A172 (cell line): ENCODE measurements at regions not wholly inside any gene's neighbourhood (a gene's known extent, or its start where the extent isn't known, plus 50 kb on each side); places are given as distances from the start of the nearest gene placed in this dataset.

Experiments used
- DNase-seq: peaks from one replicate; pipeline ENCODE4 v3.0.0-alpha.2; 2015; ENCODE audit warnings: low spot score

GRCh38 chr6:169047345-169047744 is 206.3 kb downstream of the THBS2 start:
- DNase-seq: no peak

DNA sequence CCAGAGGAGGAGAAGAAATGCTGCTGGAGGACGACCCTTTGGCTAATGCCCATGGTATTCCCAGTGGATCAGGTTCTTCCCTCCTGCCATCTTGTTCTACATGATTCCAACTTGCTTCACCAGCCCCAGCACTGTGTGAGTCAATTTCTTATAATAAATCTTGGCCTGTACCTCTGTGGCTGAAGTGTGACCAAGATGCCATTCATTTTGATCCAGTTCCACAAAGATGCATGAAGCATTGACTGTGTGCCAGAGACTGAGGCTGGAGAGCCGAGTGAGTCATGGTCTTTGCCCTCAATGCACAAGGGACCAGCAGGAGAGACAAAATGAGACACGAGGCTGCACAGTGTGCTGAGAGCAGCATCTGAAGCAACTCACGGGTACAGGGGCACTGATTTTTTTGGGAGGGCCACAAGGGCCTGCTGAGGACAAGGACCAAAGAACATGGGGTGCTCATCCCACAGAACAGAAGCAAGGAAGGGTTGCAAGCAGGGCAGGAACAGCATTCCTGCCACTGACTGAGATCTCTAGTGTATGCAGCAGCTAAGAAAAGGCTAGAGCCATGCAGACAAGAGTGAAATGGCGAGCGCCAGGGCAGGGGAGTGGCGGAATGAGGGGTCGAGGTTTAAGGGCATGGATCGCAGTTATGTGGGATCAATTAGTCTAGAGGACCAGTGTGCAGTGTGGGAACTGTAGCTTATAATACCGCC is 207.0 kb downstream of the THBS2 start:
- peak; percentile 62 for DNase-seq

DNA sequence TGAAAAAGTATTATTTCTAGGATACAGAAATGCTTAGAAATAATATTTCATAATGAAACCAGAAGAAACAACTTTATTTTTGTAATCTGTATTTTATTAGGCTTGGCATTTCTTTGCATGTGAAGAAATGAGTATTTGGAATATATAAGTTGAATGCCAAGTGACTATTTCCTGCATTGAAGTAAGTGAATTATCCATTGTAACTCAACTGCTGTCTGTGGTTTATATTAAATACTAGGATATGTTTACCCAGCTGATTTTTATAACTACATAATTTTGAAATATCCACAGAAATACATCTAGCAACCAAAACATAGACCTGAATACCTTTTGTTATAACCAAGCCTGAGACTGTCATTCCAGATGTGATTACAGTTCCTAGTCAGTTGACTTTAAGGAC is 207.6 kb downstream of the THBS2 start:
- no peak for DNase-seq

DNA sequence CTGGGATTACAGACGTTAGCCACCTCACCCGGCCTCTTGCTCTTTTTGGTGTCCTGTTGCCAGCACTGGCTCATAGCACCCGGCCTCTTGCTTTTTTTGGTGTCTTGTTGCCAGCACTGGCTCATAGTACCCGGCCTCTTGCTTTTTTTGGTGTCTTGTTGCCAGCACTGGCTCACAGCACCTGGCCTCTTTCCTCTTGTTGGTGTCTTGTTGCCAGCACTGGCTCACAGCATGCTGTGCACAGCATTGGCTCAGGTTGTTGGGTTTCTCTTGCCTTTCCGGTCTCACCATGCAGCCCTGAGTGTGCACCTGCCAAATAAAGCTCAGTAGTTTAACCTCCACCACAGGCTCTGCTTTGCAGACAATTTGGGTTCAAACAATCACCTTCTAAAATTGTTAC is 208.2 kb downstream of the THBS2 start:
- DNase-seq: no peak

- no peak for DNase-seq
Measured at GRCh38 chr6:169044381-169045230, 209.0 kb downstream of the THBS2 start.

DNA sequence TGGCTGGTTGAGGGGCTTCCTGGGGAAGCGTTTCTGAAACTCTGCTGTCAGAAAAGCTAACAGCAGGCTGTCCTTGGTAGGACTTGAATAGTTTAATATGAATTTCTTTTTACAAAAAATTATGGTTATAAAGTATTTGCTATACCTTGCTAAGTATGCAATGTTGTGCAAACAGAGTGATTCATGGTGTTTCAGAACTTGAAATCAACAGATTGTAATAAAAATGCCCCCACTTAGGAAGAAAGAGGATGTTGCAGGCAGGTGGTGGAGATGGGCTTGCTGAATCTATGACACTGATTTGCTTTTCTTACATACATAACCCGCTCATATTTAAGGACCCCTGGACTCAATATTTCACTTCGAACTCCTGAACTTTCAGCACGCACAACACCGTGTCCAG is 211.6 kb downstream of the THBS2 start:
- no peak for DNase-seq

GRCh38 chr6:169041078-169041477 is 212.6 kb downstream of the THBS2 start:
- no peak for DNase-seq

DNA sequence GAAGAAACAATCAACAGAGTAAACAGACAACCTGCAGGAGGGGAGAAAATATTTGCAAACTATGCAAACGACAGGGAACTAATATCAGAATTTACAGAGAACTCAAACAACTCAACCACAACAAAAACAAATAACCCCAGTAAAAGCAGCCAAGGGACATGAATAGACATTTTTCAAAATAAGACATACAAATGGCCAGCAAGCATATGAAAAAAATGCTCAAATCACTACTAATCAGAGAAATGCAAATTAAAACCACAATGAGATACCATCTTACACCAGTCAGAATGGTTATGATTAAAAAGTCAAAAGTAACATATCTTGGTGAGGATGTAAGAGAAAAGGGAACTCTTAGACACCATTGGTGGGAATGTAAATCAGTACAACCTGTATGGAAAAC is 215.0 kb downstream of the THBS2 start:
- no peak for DNase-seq

GRCh38 chr6:169035385-169036240 is 218.0 kb downstream of the THBS2 start:
- DNase-seq: peak; percentile 3

DNA sequence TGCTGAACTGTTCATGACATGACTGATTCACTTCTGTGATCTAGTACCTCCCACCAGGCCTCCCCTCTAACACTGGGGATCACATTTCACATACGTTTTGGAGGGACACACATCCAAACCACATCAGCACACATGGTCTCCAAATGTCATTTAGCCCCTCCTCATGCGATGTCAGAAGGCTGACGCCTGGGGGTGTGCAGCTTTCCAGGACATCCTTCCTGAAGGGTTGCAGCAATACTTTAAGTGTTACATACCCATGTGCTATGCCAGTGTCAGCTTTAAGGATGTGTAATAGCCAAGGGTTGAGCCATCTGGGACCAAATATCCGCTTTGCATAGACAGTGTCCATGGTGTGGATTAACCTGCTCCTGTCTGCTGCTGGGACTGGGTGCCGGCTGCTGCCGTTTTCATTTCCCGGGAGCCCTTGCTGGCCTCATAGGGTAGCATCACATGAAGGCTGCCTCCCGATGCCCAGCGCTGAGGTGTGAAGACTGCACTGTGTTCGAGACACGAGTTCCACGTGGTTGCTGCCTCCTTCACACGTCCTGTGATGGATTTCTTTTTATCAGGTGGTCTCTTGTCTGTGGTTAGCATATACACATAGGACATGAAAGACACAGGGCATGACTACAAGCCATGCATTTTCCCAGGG is 219.0 kb downstream of the THBS2 start:
- DNase-seq: no peak

GRCh38 chr6:169029861-169030260 is 223.8 kb downstream of the THBS2 start:
- no peak for DNase-seq

DNA sequence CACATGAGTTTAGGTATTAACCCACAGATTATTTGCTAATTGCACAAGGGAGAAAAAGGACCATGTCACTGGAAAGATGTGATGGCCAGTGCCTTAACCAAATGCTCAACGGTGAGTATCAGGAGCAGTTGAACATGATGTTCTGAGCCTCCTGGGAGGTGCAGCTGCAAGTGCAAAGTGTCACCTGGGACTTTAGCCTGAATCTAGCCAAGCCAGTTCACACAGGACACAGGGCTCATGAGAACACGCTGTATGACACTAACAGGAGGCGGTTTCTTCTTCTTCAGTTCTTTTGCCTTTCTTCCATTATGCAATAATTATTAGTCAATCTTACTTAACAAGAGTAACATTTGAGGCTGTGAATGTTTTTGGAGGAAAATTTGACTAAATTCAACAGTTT is 225.3 kb downstream of the THBS2 start:
- no peak for DNase-seq

GRCh38 chr6:169026175-169026574 is 227.5 kb downstream of the THBS2 start:
- no peak for DNase-seq

DNA sequence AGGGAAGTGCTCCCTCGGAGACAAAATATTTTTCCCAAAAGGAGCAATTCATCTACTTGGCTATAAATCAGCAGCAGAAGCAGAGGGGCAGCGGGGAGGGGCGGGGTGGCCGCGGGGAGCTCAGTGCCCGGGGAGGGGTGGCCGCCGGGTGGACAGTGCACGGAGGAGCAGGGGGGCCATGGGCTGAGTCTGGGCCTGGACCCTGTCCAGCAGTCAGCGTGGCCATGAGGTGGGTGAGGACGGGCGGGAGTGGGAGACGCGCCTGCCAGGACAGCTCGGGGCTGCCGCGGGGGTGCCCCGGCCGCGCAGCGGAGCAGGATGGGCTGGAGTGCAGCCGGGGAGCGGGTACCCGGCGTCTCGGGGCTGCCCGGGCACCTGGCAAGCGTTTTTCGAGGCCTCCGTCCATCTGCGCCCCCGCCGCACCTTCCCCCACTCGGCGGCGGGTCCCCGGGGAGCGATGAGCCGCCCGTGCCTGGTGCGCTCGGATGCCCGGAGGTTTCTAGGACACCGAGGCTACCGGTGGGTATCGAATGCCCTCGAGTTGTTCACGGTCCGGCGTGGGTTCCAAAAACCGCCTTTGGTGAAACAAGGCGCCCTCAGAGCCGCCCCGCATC is 229.5 kb downstream of the THBS2 start:
- DNase-seq: no peak

DNA sequence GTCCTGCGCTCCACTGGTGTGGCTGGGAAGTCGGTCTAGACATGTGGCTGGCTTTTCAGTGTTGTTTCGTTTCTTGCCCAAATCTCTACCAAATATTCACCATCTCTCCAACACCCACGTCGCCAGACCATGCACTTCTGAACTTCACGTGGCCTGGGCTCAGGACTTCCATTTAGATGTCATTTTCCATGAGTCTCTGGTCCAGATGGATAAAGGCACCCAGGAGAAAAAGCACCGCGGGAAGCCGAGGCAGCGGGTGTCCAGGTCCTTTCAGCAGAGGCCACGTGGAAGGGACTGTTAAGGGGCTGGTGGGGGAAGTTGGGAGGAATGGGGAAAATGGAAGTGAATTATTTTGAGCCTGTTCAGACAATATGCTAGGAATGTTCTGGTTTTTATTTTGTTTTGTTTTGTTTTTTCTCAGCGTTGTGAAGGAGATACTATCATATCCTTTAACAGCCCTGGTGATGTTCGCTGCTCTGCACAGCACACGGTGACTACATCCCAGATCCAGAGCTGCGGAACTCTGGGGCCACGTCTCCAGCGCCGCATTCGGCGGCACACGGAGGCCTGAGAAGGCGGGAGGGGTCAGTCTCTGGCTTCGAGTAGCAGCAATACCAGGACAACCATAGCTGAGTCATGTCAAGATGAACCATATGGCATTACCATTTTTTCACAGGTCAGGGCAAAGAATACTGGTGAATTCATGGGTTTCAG is 230.3 kb downstream of the THBS2 start:
- no peak for DNase-seq

GRCh38 chr6:169022079-169022478 is 231.6 kb downstream of the THBS2 start:
- DNase-seq: no peak

DNA sequence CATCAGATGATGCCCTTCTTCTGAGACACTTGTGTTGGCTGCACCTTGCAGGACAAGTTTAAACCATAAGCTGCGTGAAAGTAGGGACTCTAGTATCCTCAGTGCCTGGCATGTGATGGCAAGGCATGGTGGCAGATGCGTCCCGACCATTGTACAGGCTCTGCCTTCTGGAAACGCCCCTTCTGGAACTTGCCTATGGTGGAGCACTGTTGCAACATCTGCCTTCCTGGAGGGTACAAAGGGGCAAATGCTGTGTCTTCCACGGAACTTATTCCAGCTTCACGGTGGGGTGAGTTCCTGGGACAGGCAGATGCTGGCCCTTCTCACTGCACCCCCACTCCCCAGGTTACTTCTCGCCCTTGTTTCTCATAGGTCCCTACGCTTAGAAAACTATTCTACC is 232.8 kb downstream of the THBS2 start:
- no peak for DNase-seq

- no peak for DNase-seq
Measured at GRCh38 chr6:169019727-169020491, 233.7 kb downstream of the THBS2 start.

DNA sequence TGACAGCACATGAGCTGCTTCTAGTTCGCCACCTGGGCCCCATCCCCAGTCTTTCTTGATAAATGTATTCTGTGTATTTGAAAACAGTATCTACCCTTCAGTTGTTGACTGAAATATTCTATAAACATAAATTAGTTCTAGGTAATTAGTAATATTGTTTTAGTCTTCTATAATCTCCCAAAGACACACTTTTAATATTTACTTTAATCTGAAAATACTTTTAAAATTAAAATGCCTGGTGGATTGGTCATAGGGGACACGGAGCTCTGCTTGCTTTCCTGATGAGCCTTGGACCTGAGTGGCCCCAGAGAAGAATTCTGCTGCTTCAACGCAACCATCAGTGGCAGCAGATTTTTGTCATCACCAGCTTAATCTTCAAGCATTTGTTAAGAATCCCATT is 234.5 kb downstream of the THBS2 start:
- no peak for DNase-seq

DNA sequence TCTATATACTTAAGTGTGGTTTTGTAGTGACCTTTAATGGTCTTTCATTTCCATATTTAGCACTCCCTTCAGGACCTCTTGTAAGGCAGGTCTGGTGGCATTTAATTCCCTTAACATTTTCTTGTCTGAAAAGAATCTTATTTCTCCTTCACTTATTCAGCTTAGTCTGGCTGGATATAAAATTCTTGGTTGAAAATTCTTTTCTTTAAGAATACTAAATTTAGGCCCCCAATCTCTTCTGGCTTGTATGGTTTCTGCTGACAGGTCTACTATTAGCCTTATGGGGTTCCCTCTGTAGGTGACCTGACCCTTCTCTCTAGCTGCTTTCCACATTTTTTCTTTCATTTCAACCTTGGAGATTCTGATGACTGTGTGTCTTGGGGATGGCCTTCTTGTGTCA is 236.9 kb downstream of the THBS2 start:
- no peak for DNase-seq
